GM12873 (cell line): ENCODE measurements at regions not wholly inside any gene's neighbourhood (a gene's known extent, or its start where the extent isn't known, plus 50 kb on each side); places are given as distances from the start of the nearest gene placed in this dataset.

Source experiments
- CTCF ChIP-seq: IDR thresholded peaks from 2 replicates; pipeline ENCODE4 v1.5.1; 2012; ENCODE audit warnings: low read depth, mild to moderate bottlenecking, moderate library complexity, low read length, control low read depth; ENCODE audit not compliant: insufficient read depth; ENCODE audit errors: missing control alignments

- TF ChIP-seq CTCF = no peak
These were observed 176.4 kb downstream of the LY86 start for GRCh38 chr6:6764764-6765434.

GRCh38 chr6:6766230-6766905 lies 177.8 kb downstream of the LY86 start:
- no peak for TF ChIP-seq CTCF

GRCh38 chr6:6769466-6769865 lies 180.9 kb downstream of the LY86 start:
- TF ChIP-seq CTCF = no peak

GRCh38 chr6:6771224-6771945 lies 182.9 kb downstream of the LY86 start:
- TF ChIP-seq CTCF = no peak

- no peak for TF ChIP-seq CTCF
These were observed 183.4 kb downstream of the LY86 start for GRCh38 chr6:6771964-6772363.

GRCh38 chr6:6772751-6773150 lies 184.2 kb downstream of the LY86 start:
- TF ChIP-seq CTCF = no peak

- no peak for TF ChIP-seq CTCF
These were observed 186.6 kb downstream of the LY86 start for GRCh38 chr6:6775074-6775473.
